DMS114 treated with DMSO at 0.1 percent for 48 hours (cell line): ENCODE measurements at regions not wholly inside any gene's neighbourhood (a gene's known extent, or its start where the extent isn't known, plus 50 kb on each side); places are given as distances from the start of the nearest gene placed in this dataset.
"Not testable (repeated sequence)": the region's sequence is repeated elsewhere in the genome, so short reads cannot be mapped to it uniquely, and the experiment has no call there.

Experiments
- DNase-seq: peaks from one replicate; lab custom pipeline; 2025; ENCODE audit not compliant: unreplicated experiment; lab: John Stamatoyannopoulos, UW

GRCh38 chr3:182389071-182389815, 404.1 kb upstream of the ATP11B start:
- no peak for DNase-seq

DNA sequence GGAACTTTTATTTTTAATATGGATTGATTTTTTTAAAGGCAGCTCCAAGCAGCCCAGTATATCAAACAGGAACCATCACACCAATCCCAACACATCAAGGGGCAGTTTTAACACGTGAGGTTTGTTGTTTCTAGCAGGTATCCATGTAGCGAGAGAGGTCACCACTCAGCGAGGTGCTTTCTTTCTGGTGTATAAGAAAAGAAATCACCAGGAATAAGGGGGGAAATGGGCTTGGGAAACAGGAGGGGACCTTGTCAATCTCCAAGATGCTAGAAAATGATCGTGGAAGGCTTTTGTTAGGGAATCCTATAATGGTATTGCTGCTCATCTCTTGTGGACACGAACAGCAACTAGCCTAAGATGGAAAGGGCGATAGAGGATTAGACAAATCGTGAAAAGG, 402.9 kb upstream of the ATP11B start:
- DNase-seq = no peak

GRCh38 chr3:182392182-182392937, 400.9 kb upstream of the ATP11B start:
- no peak for DNase-seq

DNA sequence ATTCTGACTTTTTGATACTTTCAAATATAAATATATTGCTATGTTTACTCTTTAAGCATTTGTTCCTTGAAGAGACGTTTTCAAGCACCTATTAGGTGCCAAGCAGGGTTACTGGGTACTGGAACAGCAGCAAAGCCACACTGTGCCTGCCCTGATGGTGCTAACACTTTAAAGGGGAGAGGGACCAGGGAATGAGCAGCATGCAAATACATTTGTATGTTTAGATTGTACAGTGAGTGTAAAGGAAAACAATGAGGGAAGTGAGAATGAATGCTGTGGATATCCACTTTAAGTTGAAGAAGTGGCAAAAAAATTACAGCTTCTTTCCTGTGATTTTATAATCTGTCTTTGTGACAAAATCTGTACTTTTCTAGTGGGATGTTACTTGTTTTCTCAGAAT, 400.2 kb upstream of the ATP11B start:
- DNase-seq = no peak

GRCh38 chr3:182393830-182394367, 399.4 kb upstream of the ATP11B start:
- DNase-seq = no peak

GRCh38 chr3:182397164-182397563, 396.1 kb upstream of the ATP11B start:
- DNase-seq = no peak

DNA sequence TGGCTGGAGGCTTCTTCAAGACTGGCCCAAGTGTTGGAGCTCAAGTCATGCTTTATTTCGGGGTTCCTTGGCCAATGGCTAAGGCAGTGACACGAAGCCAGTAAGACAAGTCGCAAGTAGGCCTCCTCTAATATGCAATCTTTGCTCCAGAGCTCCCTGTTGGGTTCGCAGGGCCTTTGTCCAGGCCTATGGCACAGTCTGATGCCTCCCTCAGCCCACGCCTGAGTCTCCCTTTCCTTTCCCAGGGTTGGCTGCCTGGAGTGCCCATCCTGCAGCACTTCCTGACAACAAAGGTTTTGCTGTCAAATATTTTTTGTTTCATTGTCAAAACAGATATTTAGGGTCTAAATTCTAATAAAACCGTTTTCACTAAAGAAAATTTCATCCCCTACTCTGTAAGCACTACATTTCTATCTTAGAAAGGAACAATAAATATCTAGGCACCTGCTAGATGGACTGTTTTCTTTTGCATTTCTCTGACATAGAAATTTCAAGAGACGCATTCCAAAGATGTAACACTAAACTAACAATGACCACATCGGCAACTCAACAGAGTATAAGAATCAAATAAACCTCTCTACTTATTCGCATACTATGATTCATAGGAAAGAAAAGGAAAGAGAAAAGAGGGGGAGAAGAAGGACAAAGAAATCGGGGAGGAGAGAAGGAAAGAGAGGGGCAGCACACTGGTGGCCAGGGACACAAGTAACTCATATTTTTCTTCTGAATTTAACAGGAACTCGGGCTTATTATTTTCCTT, 393.1 kb upstream of the ATP11B start:
- no peak for DNase-seq

- DNase-seq = no peak
Observed at GRCh38 chr3:182400838-182401237, 392.5 kb upstream of the ATP11B start.

DNA sequence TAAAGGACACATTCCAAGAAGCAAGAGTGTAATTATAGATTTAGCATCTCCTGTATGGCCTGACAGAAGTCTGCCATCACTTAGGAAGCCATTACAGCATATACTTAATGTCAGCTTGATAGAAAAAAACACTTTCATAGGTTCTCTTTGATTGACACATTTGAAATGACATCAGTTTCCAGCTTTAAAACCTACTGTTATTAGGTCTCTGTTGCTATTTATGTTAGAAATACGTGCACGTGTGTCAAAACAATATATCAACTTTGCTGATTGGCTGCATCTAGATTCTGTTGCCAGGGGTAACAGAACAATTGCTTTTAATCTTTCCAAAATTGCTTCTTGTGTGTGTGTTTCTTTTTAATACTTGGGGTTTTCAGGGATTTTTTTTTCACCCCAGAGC, 389.3 kb upstream of the ATP11B start:
- no peak for DNase-seq

DNA sequence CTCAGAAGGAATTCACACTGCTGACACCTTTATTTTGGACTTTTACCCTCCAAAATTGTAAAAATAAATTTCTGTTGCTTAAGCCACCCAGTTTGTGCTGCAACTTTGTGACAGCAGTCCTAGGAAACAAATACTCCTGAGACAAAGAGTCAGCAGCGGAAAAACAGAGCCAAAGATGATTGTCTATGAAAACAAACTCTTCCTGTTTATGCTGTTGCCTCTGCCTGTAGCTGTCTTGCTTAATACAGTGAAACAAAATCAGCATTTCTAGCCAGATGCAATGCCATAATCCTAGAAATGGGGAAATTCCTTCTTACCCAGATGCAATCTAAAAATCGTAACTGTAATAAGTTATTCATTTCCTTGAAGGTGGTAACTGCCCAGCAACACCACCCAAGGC, 387.5 kb upstream of the ATP11B start:
- DNase-seq = no peak

DNA sequence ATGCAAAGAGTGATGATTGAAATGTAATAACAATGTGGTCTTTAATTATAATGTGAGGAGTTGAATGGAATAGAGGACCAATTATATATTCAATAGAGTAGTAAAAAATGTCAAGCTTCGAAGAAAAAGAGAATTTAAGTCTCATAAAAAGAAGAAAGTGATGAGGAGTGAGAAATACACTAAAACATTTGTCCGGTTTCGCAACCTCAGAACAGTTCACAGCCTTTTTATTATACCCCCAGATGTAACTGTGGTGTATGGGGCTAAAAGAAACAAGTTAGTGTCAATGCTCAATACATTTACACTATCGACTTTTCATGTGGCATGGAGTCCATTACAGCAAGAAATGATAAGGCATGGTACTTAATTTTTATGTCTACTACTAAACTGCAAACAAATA, 386.5 kb upstream of the ATP11B start:
- no peak for DNase-seq

GRCh38 chr3:182410051-182410450, 383.3 kb upstream of the ATP11B start:
- no peak for DNase-seq

GRCh38 chr3:182412066-182412465, 381.2 kb upstream of the ATP11B start:
- DNase-seq = no peak

DNA sequence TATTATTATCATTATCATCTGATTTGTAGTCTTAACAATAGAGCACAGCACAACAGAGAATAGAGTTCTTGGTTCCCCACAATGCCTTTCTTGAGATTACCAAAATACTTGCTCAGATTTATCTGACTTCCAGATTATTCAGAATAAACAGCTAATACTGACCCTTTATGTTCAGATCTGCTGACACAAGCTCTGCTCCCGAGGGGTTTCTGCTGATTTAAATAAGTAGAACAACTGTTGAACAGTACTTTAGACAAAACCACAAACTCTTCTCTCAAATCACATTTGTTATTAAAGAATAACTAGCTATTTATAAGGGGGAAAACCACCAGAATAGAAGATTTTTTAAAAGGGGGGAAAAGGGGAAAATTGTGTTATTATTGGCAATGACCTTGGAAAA, 380.2 kb upstream of the ATP11B start:
- DNase-seq = no peak

DNA sequence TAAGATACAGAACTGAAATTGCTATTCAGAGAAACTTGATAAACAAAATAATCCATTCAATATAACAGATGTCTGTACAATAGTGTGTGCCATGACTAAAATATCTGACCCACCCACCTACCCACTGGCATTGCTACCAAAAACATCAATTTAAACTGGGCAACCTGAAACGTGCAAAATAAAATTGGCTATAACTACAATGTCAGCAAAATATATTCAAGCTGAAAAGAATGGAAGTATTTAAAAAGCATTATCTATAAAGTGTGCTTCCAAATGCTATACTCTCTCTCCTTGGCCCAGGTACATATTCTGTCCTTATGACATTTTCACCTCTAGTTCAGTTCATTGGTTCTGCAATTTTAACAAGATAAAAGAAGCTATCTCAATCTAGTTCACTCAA, 379.6 kb upstream of the ATP11B start:
- DNase-seq = no peak

- DNase-seq = no peak
Observed at GRCh38 chr3:182414586-182414985, 378.7 kb upstream of the ATP11B start.

DNA sequence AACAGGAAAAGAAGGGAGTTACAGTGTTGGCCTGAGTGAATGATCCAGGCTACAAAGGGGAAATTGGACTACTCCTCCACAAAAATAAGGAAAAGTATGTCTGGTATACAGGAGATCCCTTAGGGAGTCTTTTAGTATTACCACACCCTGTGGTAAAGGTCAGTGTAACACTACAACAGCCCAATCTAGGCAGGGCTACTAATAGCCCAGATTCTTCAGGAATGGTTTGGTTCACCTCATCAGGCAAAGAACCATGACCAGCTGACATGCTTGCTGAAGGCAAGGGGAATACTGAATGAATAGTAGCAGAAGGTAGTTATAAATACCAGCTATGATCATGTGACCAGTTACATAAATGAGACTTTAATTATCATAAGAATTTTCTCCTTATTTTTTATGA, 372.6 kb upstream of the ATP11B start:
- DNase-seq = no peak

DNA sequence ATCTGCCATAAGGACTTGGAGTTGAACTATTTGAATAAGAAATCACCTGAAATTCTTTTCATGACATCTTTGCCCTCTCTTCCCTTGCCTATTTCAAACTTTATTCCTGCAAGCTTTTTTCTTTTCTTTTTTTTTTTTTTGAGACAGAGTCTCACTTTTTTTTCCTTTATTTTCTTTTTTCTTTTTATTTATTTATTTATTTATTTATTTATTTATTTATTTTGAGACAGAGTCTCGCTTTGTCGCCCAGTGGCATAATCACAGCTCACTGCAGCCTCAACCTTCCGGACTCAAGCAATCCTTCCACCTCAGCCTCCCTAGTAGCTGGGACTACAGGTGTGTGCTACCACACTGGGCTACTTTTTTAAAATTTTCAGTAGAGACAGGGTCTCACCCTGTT, 369.3 kb upstream of the ATP11B start:
- no peak for DNase-seq

DNA sequence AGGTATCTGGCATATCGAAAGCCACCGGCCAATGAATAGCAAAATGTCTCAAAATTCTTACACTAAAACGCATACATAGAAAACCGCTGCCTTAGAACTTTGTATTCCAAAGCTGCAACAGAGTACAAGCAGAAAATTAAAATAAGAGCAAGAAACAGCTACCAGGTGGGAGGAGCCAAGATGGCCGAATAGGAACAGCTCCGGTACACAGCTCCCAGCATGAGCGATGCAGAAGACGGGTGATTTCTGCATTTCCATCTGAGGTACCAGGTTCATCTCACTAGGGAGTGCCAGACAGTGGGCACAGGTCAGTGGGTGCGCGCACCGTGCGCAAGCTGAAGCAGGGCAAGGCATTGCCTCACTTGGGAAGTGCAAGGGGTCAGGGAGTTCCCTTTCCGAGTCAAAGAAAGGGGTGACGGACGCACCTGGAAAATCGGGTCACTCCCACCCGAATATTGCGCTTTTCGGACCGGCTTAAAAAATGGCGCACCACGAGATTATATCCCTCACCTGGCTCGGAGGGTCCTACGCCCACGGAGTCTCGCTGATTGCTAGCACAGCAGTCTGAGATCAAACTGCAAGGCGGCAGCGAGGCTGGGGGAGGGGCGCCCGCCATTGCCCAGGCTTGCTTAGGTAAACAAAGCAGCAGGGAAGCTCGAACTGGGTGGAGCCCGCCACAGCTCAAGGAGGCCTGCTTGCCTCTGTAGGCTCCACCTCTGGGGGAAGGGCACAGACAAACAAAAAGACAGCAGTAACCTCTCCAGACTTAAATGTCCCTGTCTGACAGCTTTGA, 367.2 kb upstream of the ATP11B start:
- not testable (repeated sequence) for DNase-seq

DNA sequence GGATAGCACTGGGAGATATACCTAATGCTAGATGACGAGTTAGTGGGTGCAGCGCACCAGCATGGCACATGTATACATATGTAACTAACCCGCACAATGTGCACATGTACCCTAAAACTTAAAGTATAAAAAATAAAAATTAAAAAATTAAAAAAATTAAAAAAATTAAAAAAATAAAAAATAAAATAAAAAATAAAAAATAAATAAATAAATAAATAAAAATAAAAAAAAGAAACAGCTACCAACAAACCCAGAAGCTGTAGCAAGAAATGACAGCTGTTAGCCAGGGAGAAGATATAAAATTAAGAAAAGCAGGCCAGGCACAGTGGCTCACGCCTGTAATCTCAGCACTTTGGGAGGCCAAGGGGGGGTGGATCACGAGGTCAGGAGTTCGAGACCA, 361.3 kb upstream of the ATP11B start:
- not testable (repeated sequence) for DNase-seq

DNA sequence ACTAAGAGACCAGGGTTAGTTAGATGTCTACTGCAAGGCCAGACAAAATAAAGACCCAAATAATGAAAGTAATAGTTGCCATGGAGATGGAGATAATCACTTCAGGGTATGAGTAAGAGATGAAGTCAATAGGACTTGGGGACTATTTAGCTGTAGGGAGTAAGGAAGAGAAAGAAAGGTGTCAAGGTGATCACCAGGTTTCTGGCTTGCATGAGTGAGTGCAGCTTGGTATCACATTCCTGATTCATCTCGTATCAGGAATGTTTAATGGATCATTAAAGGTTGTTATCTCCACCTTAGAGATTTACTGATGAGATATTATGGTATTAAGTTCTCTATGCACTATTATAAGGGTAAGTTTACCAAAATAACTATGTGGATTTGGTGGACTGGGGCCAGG, 357.4 kb upstream of the ATP11B start:
- DNase-seq = no peak
